GM19463 (cell line): ENCODE measurements at regions not wholly inside any gene's neighbourhood (a gene's known extent, or its start where the extent isn't known, plus 50 kb on each side); places are given as distances from the start of the nearest gene placed in this dataset.
A peak's percentile ranks its signal among the peaks of the same experiment; 100 is the strongest.

Source experiments
- ATAC-seq: cut with Tn5 transposase; IDR thresholded peaks from one replicate; pipeline ENCODE4 v1.9.1; 2021; ENCODE audit warnings: mild to moderate bottlenecking, moderate library complexity; ENCODE audit not compliant: unreplicated experiment

DNA sequence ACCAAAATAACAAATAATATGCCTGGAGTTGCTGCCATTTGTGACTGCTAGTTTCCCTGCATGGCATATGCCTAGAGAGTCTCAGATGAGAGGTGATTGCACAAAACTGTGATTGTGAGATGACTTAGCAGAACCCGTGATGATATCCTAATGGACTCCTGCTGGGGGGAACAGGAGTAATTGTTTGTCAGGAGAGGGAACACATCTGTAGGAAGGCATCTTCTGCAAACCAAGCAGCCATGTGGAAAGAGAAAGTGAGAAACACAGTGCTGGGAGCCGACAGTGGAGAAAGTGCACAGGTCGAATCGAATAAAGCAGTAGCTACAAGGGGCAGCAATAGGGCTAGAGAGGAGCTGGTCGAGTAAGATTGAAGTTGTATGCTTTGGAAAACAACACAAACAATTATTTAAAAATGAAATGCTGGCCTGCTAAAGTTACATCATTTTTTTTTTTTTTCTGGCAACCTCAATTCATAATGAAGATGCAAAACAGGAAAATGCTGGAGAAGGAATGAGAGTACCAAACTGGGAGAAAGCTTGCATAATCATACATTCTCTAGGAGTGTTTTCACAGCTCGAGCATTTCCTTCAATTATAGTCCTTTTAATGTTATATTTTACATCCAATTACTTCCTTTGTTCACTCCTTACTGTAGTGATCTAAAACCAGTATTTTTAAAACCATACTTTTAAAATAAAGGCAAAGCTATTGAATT lies 494.2 kb upstream of the AGTR1 start:
- no peak for ATAC-seq

DNA sequence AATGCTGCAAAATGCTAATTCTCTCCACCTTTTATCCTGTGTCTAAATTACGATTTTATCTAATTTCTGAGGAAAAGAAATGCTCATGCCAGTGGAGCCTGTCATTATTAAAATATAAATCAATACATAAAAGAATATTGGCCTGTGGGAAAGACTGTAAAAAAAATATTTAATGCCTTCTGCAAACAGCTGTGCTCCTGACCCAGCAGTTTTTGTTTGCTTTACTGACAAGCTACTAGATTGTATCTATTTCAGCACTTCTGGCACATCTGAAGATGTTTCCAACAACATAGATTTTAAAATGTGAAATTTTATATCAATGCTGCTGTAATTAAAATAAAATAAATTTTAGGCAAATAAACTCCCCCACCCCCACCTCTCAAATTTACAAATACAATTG lies 493.6 kb upstream of the AGTR1 start:
- no peak for ATAC-seq

GRCh38 chr3:148205977-148206376 lies 491.7 kb upstream of the AGTR1 start:
- no peak for ATAC-seq

- no peak for ATAC-seq
Measured at GRCh38 chr3:148206446-148206845, 491.3 kb upstream of the AGTR1 start.

DNA sequence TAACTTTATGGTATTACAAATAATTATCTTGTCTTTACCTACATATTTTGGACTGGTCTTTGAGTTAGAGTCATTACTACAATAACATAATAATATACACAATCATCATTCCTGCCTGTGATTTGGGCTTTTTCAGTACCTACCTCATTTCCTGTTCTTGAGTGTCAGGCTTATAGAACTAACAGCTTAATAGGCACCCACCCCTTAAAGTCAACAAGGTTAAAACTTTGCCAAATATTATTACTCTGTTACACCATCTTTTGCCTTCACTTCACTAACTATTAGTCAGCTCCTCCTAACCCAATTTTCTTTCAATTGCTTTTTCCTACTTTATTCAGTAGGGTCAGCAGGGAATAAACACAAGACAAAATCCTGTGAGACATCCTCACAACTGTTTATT lies 488.7 kb upstream of the AGTR1 start:
- ATAC-seq: no peak

- ATAC-seq: peak; percentile 99
Measured at GRCh38 chr3:148211725-148212124, 486.0 kb upstream of the AGTR1 start.

DNA sequence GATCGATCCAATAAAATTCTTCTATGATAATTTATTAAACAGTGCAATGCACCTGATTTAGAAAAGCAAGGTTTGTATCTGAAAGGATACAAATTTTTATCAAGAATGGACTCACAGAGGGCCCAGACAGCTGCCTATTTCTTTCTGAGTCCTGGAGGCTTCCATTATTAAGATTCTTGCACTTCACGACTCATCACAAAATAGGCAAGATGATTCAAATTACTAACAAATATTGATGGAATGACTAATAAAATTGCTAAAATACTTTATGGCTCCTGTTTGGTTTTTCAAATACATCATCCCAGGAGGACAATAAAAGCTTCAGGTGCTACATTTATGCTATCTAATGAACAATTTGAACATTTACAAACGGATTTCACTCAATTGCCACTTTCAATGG lies 483.0 kb upstream of the AGTR1 start:
- ATAC-seq: no peak

DNA sequence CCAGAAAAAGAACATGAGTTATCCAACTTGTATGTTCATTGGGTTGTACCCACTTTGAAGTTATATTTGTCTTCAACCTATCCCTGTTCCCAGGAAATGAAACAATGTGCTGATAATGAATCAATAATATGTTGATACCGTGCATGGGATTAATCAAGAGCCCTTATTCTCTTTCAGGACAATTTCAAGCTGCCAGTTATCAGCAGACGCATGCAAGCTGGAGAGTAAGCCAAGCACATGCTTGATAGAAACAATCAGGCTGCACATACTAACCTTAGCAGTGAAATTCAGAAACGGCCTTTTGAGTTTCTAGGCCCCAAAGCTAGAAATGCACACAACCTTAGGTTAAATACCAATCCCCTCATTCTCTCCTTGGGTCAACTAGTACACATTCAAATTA lies 480.4 kb upstream of the AGTR1 start:
- no peak for ATAC-seq

DNA sequence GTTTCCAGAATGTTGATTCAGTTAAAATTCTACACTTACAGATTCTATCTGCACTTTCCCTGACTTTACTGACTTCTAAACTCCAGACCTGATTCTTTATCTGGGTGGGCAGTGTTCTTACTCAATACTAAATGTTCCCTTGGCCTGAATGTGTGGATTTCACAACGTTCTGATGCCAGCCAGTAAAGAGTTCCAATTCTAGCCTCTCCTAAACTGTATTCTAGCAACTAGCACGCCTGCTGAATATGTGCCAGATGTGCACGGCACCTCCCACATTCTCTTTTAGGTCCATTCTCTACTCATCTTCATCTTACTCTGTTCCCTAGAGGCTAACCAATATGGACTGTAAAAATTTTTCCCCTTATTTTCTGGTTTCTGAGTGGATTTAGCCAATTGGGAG lies 479.5 kb upstream of the AGTR1 start:
- ATAC-seq: no peak

DNA sequence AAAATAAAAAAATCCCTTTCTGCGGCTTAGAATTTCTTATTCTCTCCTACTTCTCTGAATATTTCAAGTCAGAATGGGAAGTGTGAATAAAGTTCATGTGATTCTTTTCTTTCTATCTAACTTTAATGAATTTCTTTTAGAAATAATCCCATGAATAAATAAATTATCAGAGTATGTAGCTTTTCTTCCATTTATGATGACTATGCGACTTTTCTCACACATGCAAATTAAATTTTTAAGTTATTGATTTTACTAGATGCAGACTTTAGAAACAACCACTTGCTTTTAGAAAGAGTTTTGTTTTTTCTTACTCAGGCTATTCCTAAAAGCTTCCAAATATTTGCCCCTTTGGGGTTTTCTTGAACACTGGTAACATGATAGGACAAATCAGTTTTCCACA lies 477.7 kb upstream of the AGTR1 start:
- ATAC-seq: no peak

- no peak for ATAC-seq
Measured at GRCh38 chr3:148221303-148221702, 476.4 kb upstream of the AGTR1 start.

DNA sequence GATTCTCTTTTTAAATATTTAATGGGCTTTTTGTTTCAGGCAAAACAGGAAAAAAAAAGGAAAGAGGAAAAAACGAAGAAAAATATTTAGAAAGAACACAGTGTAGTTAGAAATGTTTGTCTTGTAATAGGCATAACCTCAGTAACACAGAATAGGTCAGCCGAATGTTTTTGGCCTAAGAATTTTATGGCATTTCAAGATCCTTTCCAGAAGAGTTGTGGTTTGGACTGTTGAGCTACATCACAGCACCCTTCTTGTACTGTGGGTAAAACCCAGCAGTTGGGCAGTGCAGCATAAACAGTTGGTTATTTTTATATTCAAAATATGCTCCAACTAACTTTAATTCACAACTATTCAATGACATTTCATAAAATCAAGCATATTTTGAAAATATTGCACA lies 474.4 kb upstream of the AGTR1 start:
- no peak for ATAC-seq

DNA sequence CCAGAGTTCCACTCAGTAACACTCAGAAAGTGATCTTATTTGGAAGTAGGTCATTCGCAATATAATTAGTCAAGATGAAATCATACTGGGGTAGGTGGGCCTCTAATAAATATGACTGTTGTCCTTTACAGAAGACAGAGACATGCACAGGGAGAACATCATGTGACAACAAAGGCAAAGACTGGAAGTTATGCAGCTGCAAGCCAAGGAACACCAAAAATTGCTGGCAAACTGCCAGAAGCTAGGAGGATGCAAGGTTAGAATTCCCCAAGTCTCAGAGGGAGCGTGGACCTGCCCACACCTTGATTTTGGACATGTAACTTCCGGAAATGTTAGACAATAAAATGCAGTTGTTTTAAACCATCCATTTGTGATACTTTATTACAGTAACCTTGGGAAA lies 471.5 kb upstream of the AGTR1 start:
- ATAC-seq: no peak

GRCh38 chr3:148227534-148227933 lies 470.2 kb upstream of the AGTR1 start:
- ATAC-seq: no peak

- ATAC-seq: peak; percentile 60
Measured at GRCh38 chr3:148229107-148229506, 468.6 kb upstream of the AGTR1 start.

GRCh38 chr3:148230473-148230872 lies 467.2 kb upstream of the AGTR1 start:
- no peak for ATAC-seq

DNA sequence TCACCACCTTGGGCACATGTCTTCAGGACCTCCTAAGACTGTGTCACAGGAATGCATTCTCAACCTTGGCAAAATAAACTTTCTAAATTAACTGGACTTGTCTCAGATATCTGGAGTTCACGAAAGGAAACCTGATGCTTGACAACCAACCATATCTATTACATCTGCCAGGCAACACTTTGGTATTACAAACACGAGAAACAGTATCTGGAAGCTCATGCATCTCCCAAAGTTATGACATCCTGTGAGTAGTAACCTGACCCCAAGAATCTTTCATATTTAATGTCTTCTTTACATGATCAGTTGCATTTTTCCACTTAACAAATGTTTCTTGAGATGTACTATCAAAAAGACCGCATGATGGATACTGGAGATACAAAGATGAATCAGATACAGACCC lies 465.3 kb upstream of the AGTR1 start:
- ATAC-seq: no peak

DNA sequence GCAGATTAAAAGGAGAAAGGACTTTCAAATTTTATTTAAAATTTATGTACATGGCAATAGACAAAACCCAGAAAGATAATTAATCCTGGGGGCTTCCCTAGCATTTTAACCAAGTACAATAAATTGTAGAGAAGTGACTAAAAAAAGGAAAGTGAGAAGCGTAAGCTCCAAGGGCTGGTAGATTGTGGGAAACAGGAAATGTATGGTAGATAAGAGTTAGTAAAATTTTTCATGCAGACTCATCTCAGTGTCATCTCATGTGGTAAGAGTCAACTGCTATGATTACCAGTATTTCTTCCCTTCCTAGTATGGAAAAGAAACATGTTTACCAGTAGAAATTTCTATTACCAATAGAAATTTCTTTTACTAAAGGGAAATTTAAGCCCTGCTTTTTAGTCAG lies 464.3 kb upstream of the AGTR1 start:
- peak; percentile 34 for ATAC-seq

DNA sequence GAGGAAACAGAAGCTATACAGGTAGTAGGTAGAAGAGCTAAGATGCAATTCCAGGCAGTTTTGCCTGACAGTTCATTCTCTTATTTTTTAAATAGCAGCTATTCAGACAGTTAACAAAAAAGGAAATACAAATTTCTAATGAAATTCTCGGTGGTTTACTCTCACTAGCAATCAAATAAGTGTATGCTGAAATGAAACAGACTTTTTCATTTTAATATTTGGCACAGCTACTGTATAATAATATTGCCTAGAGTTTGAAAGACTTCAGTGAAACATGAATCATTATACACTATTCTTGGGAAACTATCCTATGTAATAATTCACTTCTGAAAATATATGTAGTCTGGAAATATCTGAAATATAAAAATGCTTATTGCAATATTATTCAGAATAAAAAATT lies 463.2 kb upstream of the AGTR1 start:
- no peak for ATAC-seq

- no peak for ATAC-seq
Measured at GRCh38 chr3:148235566-148235965, 462.1 kb upstream of the AGTR1 start.

DNA sequence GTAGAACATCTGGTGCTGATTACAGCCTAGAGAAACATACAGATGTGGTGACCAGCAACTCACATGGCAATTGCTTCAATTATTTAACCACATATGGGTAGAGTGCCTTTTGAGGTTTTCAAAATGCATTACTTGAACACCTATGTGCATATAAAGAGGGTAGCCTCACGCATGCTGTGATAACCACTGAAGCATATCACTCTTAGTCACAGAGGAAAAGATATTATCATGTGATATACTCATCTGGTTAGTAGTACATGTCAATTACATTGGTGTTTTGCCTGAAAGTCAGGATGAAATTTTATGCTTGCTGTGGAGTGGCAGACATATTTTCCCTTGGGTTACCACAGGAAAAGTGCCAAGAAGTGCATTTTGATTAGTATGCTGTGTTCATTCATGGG lies 459.3 kb upstream of the AGTR1 start:
- peak; percentile 37 for ATAC-seq

- ATAC-seq: no peak
Measured at GRCh38 chr3:148240351-148240750, 457.4 kb upstream of the AGTR1 start.

GRCh38 chr3:148243609-148244008 lies 454.1 kb upstream of the AGTR1 start:
- ATAC-seq: no peak
